ENCODE measurements at regions not wholly inside any gene's neighbourhood (a gene's known extent, or its start where the extent isn't known, plus 50 kb on each side); places are given as distances from the start of the nearest gene placed in this dataset.
"Not testable (repeated sequence)": the region's sequence is repeated elsewhere in the genome, so short reads cannot be mapped to it uniquely, and the experiment has no call there.

- no peak for DNase-seq
Measured at GRCh38 chr5:163790497-163790896, 285.1 kb downstream of the MAT2B start.

GRCh38 chr5:163794993-163795392 lies 289.6 kb downstream of the MAT2B start:
- DNase-seq, result no peak

GRCh38 chr5:163807781-163808180 lies 302.4 kb downstream of the MAT2B start:
- no peak for DNase-seq

GRCh38 chr5:163809473-163809872 lies 304.1 kb downstream of the MAT2B start:
- DNase-seq, result no peak

GRCh38 chr5:163813900-163814299 lies 308.5 kb downstream of the MAT2B start:
- DNase-seq, result no peak

- no peak for DNase-seq
Measured at GRCh38 chr5:163815240-163815791, 309.9 kb downstream of the MAT2B start.

GRCh38 chr5:163821142-163821541 lies 315.7 kb downstream of the MAT2B start:
- no peak for DNase-seq

GRCh38 chr5:163822548-163822947 lies 317.1 kb downstream of the MAT2B start:
- no peak for DNase-seq

- no peak for DNase-seq
Measured at GRCh38 chr5:163825661-163826060, 320.2 kb downstream of the MAT2B start.

- DNase-seq, result no peak
Measured at GRCh38 chr5:163826201-163826600, 320.8 kb downstream of the MAT2B start.

- DNase-seq, result no peak
Measured at GRCh38 chr5:163832155-163832554, 326.7 kb downstream of the MAT2B start.

- no peak for DNase-seq
Measured at GRCh38 chr5:163838738-163839137, 333.3 kb downstream of the MAT2B start.

GRCh38 chr5:163846512-163846911 lies 341.1 kb downstream of the MAT2B start:
- no peak for DNase-seq

GRCh38 chr5:163855754-163856153 lies 350.3 kb downstream of the MAT2B start:
- DNase-seq, result no peak

GRCh38 chr5:163861670-163862069 lies 356.3 kb downstream of the MAT2B start:
- no peak for DNase-seq

GRCh38 chr5:163867324-163867723 lies 361.9 kb downstream of the MAT2B start:
- DNase-seq, result no peak

GRCh38 chr5:163867738-163868137 lies 362.3 kb downstream of the MAT2B start:
- no peak for DNase-seq

- no peak for DNase-seq
Measured at GRCh38 chr5:163869581-163869980, 364.2 kb downstream of the MAT2B start.

- DNase-seq, result no peak
Measured at GRCh38 chr5:163870441-163870840, 365.0 kb downstream of the MAT2B start.

GRCh38 chr5:163874431-163874830 lies 369.0 kb downstream of the MAT2B start:
- DNase-seq, result no peak

GRCh38 chr5:163874912-163875311 lies 369.5 kb downstream of the MAT2B start:
- not testable (repeated sequence) for DNase-seq

- DNase-seq, result no peak
Measured at GRCh38 chr5:163877865-163878264, 372.4 kb downstream of the MAT2B start.

- no peak for DNase-seq
Measured at GRCh38 chr5:163878490-163878889, 373.1 kb downstream of the MAT2B start.

- no peak for DNase-seq
Measured at GRCh38 chr5:163880302-163880701, 374.9 kb downstream of the MAT2B start.

- no peak for DNase-seq
Measured at GRCh38 chr5:163885117-163885516, 379.7 kb downstream of the MAT2B start.

- no peak for DNase-seq
Measured at GRCh38 chr5:163887854-163888253, 382.4 kb downstream of the MAT2B start.
